ENCODE measurements at regions not wholly inside any gene's neighbourhood (a gene's known extent, or its start where the extent isn't known, plus 50 kb on each side); places are given as distances from the start of the nearest gene placed in this dataset.
"Not testable (repeated sequence)": the region's sequence is repeated elsewhere in the genome, so short reads cannot be mapped to it uniquely, and the experiment has no call there.

DNA sequence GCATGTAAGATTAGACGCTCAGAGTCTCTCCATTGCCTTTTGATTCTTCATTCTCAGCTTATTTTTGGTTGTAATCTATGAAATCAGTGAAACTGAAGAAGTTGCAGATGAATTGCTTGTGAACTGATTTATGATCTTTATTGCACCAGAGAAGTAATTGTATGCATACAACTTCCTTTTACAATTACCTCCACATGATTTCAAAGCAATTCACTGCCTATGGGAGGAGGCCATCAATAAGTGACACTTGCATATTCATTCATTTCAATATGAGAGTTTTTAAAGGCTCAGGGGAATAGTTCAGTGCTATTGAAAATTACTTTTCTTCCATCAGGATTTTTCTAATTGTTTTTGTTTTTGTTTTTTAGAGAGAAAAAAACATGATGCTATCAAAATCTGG is 222.3 kb downstream of the NKX6-1 start:
- no peak for DNase-seq

DNA sequence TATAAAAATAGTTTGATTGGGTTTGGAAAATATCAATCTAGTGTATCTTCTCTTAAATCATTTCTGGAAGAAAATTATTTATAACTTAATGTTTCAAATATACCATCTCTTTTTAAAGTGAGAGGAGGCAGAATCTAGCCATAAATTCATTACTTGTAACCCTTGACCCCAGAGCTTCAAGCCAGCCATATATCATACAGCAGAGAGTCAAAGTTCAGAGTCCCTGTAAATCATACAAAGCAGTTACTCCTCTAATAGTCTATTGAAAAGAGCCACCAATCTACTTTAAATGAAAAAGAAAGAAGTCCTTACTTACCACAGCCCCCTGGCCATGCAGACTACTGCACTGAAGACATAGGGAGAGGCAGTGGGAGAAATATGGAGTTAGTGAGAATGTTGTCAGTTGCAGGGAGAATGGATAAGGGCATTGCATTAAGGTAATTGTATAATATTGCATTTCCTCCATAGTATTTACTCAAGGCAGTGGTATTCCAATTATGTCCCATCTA is 229.5 kb downstream of the NKX6-1 start:
- DNase-seq: no peak

DNA sequence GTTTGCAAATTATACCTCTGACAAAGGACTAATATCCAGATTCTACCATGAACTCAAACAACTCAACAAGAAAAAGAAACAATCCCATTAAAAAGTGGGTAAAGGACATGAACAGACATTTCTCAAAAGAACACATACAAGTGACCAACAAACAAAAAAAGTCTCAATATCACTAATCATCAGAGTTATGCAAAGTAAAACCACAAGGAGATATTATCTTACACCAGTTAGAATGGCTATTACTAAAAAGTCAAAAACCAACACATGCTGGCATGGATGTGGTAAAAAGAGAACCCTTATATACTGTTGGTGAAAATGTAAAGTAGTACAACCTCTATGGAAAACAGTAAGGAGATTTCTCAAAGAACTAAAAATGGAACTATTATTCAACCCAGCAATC is 234.4 kb downstream of the NKX6-1 start:
- DNase-seq: no peak

DNA sequence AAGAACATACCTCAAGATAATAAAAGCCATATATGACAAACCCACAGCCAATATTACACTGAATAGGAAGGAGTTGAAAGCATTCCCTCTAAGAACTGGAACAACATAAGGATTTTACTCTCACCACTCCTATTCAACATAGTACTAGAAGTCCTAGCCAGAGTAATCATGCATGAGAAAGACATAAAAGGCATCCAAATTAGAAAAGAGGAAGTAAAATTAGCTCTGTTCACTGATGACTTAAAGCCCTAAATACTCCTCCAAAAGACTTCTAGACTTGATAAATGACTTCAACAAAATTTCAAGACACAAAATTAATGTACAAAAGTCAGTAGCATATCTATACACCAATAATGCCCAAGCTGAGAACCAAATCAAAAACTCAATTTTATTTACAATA is 235.7 kb downstream of the NKX6-1 start:
- DNase-seq: no peak

DNA sequence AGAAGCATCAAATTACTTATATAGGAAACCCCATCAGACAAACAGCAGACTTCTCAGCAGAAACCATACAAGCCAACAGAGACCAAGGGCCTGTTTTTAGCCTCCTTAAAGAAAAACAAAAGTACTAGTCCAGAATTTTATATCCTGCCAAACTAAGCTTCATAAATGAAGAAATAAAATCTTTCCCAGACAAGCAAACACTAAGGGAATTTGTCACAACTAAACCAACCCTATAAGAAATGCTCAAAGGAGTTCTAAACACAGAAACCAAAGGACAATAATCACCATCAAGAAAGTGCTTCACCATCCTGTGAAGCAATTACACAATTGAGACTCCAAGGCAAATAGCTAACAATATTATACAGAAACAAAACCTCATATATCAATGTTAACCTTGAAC is 238.6 kb downstream of the NKX6-1 start:
- DNase-seq: no peak

DNA sequence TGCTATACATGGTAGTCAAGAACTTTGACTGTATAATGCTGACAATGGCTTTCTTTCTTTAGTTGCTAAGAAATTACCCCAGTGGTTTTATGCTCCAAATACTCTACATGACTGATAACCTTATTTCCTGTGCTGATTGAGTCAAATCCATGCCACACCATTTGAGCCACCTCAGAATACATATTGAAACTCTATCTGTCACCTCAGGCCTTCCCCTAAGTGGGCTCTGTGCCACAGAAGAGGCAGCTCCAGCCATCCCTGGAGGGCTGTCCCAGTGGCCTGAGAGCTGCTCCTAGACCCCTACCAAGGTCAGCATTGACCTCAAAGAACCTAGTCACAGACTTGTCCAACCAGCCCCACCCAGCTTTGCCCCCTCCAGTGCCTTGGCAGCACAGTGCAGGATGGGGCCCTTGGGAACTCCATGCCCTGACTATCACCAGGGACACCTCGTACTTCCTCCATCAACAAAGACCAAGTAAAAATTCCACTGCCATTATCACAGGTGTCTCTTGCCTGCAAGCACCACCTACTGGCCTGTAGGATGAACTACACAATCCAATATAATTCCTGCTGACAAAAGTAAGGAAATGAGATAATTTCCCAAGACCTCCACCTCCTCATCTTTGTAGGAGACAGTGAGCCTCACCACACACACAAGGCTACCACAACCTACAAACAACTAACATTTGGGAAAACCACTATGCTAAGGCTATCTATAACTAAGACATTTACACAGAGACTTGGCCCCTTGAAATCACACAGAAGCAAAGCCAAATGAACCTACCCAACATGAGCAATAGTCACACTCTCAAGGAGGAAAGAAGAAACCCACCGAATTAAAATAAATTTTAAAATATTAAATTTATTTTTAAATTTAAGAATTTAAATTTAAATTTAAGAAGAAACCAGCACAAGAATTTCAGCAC is 239.9 kb downstream of the NKX6-1 start:
- DNase-seq: peak; percentile 31

DNA sequence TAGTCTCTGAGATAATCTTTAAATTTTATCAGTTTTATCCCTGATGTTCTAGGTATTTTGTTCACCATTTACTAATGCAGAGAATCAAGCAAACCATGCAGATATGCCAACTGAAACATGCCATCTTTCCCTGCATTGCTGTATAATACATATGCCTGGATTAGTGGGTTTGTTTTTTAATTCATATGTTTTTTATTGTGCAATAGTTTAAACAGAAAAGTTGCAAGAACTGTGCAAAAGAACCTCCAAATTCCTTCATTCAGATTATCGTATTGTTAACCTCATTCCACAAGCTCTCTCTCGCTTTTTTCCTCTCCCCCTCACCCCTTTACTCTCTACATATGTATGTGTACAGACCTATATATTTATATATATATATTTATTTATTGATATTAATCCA is 244.6 kb downstream of the NKX6-1 start:
- no peak for DNase-seq

DNA sequence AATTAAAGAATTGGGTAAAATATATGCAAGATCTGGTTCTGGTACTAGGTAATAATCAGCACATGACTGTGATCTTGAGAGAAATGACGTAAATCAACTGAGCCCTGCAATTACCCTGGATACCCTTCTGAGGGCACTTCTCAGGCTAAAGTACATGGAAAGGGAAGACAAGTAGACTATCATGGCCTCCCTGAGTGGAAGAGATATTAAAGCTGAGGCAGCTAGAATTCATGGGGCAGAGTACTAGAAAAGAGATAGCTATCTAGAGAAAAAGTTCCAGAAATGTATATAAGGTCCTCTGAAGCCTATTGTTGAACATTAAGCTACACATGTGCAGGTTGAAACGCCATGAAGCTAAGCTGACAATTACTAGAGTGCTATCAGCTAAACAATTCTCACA is 249.6 kb downstream of the NKX6-1 start:
- no peak for DNase-seq

DNA sequence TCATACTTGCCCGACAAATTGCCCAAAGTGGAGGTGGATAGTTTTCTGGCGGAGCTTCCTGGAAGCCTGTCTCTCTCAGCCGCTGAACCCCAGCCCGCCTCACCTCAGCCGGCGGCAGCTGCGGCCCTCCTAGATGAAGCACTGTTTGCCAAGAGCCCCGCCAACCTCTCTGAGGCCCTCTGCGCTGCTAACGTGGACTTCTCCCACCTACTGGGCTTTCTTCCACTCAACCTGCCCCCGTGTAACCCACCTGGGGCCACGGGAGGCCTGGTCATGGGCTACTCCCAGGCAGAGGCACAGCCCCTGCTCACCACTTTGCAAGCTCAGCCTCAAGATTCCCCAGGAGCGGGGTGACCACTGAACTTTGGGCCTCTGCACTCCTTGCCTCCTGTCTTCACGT is 254.1 kb downstream of the NKX6-1 start:
- DNase-seq: not testable (repeated sequence)

DNA sequence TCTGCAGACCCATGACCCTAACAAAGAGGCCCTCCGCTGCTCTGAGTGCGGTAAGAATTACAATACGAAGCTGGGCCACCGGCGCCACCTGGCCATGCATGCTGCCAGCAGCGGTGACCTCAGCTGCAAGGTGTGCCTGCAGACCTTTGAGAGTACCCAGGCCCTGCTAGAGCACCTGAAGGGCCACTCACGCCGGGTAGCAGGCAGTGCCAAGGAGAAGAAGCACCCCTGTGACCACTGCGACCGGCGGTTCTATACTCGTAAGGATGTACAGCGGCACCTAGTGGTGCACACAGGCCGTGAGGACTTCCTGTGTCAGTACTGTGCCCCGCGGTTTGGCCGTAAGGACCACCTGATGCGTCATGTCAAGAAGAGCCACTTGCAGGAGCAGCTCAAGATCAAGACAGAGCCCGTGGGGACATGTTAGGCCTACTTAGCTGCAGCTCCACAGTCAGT is 254.7 kb downstream of the NKX6-1 start:
- not testable (repeated sequence) for DNase-seq

DNA sequence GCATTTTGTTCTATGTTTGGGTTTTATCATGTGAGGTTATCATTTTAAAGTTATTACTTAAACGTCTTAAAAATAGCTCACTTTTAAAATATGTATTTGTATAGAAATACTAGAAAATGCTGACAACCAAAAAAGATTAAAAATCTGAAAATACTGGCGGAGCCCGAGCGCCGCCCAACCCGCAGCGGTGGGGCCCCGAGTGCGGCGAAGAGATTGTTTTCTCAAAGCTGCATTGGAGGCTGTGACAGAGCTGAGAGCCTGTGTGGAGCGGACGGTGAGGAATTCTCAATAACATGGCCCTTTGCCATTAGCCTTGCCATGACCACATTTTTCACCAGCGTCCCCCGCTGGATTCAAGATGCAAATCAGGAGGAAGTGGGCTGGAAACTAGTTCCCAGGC is 255.4 kb downstream of the NKX6-1 start:
- no peak for DNase-seq

DNA sequence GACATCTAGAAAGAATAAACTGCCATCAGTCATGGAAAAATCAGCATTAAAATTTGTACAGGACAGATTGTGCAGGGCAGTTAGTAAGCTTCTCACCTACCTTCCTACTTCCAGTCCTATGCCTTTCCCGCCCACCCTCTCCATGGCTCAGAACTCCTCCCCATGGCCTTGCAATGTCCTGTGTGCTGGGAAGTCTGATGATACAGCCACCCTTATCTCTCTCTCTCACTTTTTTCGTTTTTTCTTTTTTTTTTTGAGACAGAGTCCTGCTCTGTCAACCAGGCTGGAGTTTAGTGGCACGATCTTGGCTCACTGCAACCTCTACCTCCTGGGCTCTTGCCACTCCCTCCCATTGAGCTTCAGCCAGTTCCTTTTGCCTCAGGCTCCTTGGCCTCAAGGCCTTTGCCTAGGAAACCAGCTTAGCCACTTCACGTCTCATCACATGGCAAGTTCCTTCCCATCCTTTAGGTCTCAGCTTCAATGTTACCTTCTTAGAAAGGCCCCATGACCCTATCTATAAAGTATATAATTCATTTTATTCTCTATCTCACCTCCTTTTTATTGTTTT is 259.7 kb downstream of the NKX6-1 start:
- DNase-seq: no peak

DNA sequence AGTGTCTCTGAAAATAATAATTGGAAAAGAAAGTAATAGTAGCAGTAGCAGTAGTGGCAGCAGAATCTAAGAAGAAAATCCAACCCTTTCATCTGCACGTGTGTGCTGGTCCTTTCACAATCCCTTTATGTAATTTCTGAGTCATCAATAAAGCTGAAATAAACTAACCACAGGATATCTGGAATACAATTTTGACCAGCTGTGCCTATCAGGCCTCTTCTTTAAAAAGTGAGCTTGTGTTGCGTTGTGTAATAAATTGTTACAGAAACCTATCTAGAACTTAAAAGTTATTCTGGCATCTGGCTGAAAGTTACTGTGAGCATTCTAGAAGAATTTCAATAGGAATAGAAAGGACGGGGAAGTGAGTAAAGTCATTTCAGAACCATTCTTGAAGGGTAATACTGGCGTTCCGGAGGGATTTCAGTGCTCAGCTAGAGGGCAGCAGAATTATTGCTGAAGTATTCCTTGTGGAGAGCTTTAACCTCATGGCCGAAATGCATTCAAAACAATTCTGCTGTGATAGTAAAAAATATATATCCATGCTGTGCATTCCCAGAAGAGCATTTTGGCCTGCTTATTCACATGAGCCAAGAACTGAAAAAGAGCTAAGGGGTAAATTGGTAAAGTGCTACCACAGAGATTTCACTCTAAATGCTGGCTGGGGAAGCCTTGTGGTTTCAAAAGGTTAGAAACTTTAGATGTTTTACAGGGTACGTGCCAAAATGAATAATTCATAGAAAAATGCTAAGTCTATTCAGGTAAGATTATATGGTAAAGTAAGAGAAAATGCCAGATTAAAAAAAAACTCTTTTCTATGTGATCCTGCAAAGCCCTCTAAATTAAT is 260.6 kb downstream of the NKX6-1 start:
- no peak for DNase-seq

DNA sequence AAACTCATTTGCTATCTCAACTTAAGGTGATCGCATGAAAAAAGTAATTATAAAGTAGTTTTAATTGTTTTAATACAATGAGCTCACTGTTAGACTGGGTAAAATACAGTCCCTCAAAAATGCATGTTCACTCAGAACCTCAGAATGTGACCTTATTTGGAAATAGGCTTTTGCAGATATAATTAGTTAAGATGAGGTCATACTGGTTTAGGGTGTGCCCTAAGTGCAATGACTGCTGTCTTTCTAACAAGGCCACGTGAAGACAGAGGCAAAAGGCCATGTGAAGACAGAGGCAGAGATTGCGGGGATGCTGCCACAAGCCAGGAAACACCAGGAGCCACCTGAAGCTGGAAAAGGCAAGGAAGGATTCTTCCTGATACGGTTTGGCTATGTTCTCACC is 262.1 kb downstream of the NKX6-1 start:
- DNase-seq: no peak

DNA sequence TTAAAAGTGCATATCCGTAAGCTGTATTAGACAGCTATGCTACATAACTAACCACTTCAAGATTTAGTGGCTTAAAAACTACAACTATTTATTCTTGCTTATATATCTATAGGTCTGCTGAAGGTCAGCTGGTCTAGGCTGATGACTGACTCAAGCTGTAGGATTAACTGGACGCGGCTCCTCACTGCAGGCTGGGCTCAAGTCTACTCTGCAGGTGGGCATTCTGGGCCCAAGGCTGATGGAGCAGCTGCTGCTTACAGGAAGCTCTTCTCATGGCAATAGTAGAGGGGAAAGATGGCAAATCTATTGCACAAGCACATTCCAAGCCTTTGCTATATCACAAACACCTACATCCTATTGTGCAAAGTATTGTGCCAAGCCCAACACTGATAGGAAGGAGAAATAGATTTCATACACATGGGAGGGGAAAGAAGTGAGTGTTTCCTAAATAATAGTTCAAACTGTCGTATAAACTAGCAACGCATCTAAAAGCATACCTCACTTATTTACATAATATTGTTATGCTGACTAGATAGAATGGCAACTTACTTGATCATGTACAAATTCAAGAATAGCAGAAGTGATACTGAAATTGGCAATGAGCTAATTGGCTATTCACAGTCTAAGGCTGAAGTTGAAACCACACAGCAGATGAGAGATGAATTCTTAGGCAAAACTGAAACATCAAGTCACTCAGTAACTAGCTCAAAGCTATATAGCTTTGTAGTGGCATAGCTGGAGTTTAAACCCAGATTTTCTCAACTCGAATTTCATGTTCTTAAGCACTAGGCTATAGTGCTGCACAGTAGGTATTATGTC is 263.8 kb downstream of the NKX6-1 start:
- no peak for DNase-seq

DNA sequence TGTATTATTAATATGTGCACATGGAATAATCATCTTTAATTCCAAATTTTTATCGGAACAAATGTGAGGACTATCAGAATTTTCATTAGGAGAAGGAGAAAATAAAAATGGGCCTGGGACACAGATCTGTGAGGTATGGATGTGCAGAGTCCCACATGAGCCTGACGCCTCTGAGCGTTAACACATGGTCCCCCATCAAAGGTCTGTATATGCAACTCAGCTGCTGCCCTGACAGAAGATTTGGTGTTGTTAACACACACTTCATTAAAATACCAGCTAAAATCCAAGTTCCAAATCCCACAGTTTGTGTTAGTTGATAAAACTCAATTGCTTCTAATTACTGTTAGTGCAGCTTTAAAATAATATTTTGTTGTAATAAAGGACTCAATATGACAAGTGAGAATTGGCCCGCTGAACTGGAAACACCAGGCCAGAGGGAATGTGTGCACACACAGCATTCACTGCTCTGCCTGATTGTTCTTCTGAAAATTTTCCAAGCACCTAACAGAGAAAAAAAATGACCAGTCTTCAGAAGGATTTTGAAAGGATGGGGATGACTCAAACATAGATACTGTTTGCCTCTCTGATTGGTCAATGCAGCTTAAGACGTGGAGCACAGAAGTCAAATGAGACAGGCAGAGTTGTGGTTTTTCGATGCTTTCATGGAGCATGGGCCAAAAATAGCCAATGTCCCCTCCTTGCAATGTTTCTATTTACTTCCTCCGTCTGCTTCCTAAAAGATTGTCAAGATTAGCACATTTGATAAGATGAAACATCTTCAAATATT is 266.6 kb downstream of the NKX6-1 start:
- DNase-seq: no peak

DNA sequence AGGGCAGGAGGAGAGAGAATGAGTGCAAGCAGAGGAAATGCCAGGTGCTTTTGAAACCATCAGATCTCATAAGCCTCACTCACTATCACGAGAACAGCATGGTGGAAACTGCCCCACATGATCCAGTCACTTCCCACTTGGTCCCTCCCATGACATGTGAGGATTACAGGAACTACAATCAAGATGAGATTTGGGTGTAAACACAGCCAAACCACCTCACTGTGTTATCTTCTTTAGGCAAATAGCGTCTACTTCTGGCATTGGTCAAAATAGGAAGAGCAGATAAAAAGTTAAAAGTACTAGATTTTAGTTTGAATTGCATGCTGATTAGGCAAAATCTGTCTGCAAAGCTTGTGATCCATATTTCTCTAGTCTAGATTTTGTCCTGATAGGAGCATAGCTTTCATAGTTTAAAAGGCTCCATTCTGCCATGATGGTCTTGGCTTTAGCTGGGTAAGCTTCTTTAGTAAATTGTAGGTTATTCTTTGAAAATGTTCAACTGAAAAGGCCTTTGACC is 267.5 kb downstream of the NKX6-1 start:
- no peak for DNase-seq

DNA sequence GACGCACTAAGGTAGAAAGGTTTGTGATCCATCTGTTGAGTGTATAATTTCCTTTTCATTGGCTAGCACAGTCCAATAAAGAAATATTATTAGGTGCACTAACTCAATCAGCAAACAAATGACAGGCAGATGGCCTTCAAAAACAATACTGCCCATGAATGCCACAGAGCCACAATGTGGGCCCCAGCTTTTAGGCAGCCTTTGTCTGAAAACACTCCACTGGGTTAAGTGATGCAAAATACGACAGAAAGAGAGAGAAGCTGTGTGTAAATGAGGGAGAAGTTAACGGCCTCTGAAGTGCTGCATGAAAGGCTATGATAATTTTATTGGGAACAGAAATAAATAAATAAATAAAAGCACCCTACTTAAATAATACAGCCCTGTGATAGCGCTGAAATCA is 274.6 kb downstream of the NKX6-1 start:
- no peak for DNase-seq

DNA sequence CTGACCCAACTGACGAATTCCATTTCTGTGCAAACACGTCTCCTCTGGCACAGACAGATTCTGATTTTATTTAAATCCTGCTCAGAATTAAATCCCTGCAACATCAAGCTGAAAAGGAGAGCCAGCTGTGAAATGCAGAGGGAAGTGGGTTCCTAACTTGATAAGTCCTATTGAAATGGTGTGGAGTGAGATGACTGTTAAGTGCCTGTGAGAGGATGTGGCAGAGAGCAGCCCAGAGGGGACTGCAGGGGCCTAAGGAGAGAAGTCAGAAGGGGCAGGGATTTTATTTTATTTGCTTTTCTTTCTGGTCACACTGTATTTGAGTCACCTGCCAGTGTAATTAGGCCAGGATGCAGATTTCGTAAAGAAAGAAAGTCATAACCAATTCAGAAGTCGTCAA is 277.4 kb downstream of the NKX6-1 start:
- no peak for DNase-seq

DNA sequence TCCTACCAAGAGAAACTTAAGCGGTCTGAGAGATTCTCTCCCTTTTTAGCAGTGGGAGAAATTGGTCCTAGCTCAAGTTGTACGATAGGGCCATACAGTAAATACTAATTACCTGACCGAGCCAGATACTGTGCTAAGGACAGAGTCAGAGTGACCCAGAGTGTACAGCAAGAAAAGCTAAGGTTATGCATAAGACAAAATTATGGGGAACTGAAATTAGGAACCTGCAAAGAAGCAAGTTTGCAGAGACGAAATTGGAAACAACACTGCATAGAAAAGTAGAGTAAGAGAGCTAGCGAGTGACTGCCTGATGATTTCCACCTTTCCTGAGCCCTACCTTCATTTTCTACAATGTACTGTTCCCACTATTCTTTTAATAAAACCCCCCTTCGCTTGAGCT is 278.1 kb downstream of the NKX6-1 start:
- DNase-seq: no peak

DNA sequence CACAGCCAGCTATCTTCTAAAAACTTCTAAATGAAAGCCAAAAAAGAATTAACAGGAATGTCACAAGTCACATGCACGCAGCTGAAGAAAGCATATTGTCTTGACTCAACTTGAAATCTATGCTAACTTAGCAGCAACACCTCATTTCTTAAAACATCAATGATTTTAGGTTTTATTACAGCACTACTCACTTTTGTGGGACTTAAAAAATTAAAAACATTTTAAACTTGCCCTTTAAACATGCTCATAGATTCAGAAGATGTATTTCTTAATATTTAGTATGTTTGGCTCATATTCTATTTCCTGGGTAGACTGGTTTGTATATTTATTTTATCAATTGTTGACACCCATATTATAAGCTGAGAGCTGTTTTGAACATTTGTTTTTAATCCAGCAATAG is 279.4 kb downstream of the NKX6-1 start:
- no peak for DNase-seq
